GM12891 (cell line): ENCODE measurements at regions not wholly inside any gene's neighbourhood (a gene's known extent, or its start where the extent isn't known, plus 50 kb on each side); places are given as distances from the start of the nearest gene placed in this dataset.

Experiments
- POLR2A ChIP-seq: IDR thresholded peaks from 2 replicates; pipeline ENCODE4 v1.6.1; 2011; ENCODE audit warnings: low read depth, low read length, control low read depth
- POLR2AphosphoS5 ChIP-seq: IDR thresholded peaks from 2 replicates; pipeline ENCODE4 v1.6.1; 2011; ENCODE audit warnings: low read depth, low read length, control low read depth
- SPI1 ChIP-seq: IDR thresholded peaks from 2 replicates; pipeline ENCODE4 v1.6.1; 2011; ENCODE audit warnings: low read depth, low read length, control low read depth

GRCh38 chr1:63723602-63724001 lies 50.2 kb upstream of the ROR1 start:
- TF ChIP-seq POLR2AphosphoS5, result no peak
- TF ChIP-seq POLR2A, result no peak
- TF ChIP-seq SPI1, result no peak
